Activated T-cell treated with anti-CD3 and anti-CD28 coated beads for 24 hours (primary cell): ENCODE measurements at regions not wholly inside any gene's neighbourhood (a gene's known extent, or its start where the extent isn't known, plus 50 kb on each side); places are given as distances from the start of the nearest gene placed in this dataset.

Experiments
- DNase-seq: peaks from one replicate; pipeline ENCODE4 v3.0.0-alpha.2; 2020; ENCODE audit warnings: low read depth

DNA sequence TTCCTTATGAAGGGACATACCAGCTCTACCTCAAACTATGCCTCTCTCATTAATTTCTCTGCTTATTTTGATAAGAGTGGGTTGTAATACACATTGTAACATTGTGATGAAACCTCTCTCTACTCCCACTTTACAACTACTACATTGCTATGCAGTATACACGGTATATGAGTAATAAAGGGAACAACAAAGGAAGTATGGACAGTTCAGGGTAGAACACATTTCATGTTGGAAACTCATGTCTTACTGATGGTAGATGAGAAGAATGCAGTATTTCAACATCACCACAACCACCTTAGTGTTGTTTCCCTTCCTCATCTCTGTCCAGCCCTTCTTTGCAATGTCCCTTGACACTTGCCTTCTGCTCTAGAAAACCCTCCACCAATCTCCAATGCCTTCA lies 515.9 kb upstream of the CELF4 start:
- DNase-seq, result no peak

DNA sequence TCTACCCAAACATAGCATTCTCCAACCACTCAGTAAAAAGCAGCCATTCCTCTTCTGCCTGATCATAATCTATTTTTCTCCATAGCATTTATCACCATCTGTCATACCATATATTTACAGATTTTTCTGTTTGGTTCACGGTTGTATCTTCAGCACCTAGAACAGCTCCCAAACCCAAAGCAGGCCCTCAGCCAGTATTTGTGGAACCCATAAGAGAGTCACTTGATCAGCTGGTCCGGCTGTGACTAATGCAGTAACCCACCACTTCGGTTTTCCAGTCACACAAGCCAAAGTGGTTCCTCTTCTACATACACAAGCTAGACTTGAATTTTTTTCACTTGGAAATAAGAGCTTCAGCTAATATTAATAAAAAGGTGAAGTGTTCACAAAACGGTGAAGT lies 511.6 kb upstream of the CELF4 start:
- DNase-seq, result no peak

DNA sequence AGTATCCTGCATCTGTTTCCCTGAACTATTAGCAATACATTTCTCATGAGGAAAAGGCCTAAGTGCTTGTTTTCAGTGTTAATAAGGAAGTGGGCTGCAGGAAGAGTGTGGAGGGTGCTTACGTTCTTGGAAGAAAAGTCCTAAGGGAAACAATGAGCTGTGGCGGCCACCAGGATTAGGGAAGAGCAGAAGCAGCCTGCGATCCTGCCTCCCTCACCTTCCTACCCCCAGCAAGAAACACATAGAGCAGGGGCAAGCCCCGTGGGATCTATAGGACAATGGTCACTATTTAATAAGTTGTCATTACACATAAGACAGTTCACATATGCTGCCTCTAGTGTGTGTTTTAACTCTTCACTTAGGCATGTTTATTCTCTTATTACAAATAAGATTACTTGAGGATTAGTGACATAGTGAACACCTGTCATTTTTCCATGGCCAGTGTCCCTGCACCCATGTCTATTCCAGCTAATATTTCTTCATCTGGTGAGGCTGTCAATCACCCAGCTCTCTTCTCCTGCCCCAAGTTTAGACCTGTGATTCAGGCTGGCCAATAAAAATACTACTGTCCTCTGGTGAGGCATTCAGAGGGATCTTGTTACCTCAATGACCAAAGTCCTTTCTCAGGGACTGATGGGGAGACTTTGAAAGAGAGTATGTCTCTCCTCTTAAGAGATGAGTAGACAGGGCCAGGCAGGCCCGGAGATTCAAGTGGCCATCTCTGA lies 510.9 kb upstream of the CELF4 start:
- DNase-seq, result no peak

DNA sequence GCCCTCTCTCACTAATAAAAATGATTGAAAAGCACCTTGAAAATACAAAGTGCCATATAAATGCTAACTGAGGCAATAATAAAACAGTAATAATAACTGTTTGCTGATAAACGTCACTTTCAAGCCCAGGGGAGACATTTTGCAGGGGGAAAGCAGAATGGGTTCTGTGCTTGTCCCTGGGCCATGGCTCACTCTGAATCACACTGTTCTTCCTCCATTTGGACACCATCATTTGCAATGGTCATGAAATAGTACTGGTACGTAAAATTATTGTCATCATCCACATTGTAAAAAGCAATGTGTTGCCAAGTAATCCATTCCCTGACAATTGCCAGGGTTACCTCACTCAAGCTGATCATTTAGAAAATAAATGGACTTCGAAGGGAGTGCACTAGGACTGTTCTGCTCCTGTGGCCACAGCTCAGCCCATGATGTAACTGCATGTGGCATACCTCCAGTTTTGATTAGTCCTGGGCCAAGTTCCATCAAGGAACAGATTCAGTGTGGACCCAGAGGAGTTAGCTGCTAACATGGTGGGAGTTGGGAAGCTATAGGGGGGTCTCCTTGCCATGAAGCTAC lies 508.8 kb upstream of the CELF4 start:
- DNase-seq, result no peak

DNA sequence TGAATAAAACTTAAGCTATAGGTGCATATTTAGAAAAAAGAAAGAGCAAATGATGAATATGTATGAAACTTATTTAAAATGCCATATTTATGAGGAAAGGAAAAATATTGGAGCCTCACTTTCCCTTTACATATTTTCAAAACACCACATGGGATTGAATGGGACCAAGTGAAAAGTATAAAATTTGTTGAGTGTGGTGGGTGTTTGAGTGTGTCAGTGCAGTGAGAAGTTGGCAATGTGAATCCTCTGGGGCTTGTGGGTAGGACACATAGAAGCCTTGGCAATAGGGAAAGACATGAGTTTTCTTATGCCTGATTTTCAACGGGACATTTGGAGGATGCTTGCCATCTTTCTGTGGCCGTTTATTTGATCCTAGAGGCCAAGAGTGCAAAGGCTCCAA lies 502.2 kb upstream of the CELF4 start:
- DNase-seq, result no peak

DNA sequence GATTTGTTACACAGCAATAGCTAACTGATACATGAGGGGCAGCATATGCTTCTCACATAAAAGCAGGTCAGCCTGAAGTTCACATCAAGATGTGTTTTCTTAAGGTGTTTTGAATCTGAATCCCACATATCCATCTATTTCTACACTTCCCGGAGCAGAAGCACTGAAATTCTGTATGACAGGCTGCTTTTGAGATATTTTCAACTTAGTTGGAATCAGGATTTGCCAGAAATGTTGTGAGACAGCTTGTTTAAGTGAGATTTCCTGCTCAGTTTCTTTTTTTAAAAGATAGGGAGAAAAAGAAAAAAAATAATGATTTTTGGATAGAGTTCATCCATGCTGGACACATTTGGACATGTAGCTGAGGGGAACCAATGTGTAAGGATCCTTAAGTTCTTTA lies 501.5 kb upstream of the CELF4 start:
- no peak for DNase-seq

DNA sequence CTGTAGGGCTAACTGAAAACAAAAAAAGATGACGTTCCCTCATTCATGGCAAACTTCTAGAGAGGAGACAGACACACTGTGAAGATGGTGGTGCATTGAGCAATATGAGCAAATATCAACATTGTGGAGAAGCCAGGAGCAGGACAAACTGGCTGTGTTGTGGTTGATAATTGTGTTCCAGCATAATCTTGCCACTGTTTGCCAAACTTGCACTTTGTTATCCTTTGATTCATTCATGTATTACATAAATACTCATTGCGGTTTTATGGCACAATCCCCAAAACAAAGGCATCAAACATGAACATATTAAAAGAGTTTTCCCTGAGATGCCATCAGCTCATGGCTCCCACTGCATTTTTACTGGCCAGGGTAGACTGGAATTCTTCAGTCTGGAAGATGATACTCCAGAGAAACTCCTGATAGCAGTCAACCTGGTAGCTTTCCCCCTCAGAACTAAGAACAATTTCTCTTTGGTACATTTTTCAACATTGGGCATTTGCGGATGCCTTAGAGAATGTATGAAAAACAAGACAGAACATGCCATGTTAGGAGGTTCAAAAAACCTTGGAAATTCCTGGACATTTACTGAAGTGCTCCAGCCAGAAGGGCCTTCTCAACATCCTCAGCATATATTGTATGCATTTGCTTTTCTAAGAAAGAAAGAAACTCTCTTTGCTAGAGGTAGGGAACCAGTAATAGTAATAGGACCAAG lies 487.4 kb upstream of the CELF4 start:
- DNase-seq, result no peak

DNA sequence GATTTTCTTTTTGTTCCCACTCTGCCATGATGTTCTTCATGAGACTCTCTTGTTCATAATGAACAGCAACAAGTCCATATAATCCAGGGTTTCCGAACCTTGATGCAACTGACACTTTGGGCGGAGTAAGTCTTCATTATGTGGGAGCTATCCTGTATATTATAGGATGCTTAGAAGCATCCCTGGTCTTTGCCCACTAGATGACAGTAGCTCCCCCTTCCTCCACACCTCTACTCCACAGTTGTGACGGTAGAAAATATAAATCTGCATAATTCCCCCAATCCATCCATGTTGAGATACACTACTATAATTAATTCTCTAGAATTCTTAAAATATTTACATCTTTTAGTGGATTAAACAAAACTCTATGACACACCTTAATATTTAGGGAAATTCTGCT lies 482.2 kb upstream of the CELF4 start:
- DNase-seq, result no peak

DNA sequence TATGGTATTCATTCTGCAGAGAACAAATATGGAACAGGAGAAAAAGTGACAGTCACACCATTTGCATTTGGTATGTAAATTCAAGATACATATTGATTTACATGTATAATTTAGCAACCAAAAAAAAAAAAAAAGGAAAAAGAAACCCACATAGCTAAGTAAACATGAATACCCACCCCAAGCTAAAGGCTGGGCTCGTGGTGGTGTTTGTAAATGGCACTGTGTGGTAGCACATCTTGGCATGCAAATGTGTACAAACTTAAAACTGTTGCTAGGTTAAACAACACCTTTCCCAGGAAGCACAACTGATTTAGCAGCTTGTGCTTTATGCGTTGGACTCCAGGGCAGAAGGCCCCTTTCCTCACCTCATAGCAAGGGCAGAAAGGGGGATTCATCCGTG lies 481.1 kb upstream of the CELF4 start:
- no peak for DNase-seq

DNA sequence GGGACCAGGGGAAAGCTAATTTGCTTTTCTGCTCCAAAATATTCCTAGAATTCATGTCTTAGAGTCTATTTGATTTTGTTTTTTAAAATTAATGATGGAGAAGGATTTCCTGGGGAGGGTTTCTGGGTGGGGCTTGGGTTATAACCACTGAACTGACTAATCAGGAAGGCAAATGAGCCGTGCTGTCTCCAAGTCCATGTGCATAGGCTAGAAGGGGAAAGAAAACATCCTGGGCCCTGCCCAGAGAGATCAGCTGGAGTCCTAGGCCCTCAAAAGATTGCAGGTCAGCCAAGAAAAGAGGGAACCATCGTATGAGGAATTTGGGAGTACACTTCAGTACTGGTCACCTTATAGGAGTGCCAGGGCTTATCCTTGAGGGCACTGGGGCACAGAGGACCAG lies 480.2 kb upstream of the CELF4 start:
- DNase-seq, result no peak

DNA sequence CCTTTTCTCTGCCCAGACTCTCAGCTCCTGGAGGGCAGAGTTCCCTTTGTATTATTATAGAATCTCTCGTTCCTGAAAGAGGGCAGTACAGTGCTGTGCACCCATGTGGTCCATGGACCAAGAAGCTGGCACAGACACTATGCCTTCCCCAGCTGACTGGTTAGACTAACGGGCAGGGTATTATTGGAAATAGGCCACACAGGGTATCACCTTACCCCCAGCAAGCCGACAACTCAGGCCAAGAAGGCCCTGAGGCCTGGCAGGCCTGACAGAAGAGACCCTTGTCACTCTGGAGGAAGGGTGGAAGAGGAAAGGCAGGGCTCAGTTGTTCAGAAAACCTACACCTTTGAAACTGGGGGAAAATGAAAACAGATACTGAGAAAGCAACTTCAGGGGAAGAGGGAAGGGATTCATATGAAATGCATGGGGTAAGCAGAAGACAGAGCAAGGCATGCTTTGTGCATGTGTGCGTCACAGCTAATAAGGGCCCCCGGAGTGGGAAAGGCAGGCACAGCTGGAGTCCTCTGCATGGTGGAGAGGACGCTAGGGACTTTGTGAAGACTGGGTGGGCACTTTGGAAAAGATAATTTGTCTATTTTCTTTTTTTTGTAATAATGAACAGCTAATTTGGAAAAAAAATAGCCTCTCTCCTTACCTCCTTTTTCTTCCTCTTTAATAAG lies 476.8 kb upstream of the CELF4 start:
- no peak for DNase-seq

DNA sequence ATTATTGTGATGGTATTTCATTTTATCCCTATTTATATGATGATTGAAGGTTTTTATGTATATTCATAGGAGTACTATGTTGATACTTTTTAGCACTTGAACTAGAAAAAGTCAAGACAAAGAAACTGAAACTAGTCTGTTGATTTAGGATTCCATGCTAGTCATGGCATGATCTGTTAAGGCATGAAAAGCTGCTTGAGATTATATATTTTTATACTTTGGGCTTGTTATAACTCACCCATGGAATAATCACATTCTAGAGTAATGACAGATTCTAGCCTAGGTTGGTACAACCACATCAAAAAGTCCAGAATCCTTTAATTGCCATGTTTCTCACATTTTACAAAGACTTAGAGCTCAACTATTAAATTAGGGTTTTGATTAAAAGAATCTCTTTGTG lies 472.6 kb upstream of the CELF4 start:
- no peak for DNase-seq

DNA sequence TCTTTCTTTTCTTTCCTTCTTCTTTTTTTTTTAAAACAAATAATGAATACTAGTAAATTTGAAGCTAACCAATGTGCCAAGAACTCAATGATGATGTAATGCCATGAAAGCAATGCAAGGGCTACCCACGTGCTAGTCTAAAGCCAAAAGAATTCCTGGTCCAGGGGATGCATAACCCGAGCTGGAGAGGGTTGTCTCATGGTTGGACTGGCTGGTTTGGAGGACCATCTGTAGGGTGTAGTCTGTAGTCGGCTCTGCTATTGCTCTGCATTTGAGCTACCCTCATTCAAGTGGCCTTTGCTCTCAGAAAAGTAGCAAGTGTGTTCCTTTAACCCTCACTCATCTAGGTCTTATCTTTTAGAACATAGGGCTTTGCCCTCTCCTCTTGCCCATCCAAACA lies 469.6 kb upstream of the CELF4 start:
- no peak for DNase-seq

DNA sequence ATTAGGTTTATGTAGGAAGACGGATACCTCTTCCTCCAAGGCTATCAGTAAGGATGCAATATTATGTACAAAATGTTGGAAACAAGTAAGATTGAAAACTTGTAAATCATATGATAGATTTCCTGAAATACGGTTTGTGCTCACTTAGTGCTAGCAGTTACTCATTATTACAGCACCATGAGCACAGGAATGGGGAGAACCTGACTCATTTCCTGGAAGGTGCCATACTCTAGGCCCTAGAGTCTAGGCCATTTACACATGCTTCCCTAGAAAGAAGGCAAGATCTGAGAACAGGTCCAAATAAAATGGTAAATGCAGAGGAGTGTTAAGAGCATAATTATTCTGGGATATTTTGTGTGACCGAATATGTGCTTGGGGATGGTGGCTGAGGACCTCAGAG lies 467.7 kb upstream of the CELF4 start:
- DNase-seq, result no peak

DNA sequence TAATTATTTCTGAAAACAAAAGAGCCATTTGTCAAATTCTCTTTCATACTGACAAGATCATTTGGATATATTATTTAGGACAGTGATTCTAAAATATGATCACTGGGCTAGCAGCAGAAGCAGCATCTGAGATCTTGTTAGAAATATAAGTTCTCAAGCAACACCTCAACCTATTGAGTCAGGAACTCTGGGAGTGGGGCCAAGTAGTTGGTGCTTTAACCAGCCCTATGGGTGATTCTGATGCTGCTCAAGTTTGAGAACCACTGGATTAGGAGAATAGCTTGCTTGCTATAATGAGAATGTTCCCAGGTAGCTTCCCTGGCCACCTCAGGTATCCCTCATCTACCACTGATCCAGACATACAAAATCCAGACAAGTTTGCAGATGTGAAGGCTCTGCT lies 466.9 kb upstream of the CELF4 start:
- no peak for DNase-seq

DNA sequence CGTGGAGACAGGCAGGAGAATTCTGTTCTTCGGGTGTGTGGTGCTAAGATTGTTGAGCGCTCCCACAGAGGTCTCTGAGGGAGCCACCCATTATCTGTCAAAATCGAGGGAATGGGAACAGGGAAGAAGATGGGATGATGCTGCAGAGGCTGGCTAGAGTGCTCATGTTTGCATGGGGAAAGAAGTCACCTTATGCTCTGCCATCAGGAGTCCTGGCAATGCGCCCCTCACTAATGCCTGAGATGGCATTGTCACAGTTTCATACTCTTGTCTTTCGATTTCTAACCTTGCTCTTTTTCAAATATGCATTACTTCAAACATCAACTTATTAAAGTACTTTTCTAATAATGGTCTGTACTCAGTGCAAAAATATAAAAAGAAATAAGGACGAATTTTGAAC lies 463.3 kb upstream of the CELF4 start:
- DNase-seq, result no peak

DNA sequence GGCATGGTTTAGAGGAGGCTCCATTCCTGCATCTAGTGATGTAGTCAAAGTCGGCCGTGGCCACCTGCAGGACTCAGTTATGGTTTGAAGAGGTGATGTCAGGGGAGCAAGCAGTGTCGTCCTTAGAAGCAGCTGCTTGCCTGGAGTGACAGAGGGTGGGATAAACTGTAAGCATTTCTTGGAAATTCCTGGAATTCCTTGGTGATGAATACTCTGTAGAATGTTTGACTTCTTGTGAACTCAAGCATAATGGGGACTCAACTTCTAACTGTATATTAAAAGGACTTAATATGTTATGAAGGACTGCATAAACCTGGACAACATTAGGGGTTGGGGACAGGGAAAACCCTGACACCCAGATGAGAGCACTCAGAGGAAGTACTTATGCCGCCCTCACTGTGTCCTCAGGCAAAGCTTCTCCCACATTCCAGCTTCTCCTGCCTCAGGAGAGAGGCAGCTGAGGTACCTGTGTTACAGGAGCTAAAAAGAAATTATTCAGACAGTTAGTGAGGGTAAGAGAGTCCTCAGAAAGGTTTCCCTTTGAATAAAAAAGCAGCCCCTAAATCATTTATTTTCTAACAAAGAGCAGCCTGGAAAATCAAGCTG lies 459.9 kb upstream of the CELF4 start:
- no peak for DNase-seq

DNA sequence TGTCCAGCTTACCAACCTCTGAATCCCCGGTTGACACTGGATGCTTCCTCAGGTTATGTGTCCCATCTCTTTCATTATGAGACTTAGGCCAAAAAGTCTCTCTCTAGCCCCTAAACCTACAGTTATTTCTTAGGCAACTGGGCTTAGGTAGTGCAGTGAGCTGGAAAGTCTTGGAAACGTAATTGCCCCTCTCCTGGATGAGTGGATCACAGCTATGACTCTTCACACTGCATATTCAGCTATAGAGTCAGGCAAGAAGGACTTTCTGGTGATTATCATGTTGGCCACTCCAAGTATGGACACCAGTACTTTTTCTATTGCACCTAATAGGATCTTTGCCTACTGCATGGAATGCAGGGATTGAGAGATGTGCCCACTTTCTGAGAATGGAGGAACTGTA lies 458.3 kb upstream of the CELF4 start:
- no peak for DNase-seq

DNA sequence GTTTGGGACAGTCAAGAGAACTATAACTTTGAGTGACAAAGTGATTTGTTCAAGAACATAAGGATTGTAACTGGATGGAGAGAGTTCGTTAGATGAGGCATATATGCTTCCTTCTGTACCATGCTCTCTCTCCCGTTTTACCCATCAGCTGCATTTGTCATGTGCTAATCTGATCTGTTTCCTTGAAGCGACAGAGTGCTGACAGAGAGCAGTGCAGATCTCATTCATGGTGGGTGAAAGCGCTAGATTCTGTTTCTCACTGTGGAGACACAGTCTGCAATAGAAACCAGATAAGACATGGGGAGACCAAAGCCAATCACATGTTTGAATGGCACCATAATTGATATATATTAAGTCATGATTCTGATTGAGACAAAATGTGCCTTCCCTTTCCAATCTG lies 456.6 kb upstream of the CELF4 start:
- no peak for DNase-seq

DNA sequence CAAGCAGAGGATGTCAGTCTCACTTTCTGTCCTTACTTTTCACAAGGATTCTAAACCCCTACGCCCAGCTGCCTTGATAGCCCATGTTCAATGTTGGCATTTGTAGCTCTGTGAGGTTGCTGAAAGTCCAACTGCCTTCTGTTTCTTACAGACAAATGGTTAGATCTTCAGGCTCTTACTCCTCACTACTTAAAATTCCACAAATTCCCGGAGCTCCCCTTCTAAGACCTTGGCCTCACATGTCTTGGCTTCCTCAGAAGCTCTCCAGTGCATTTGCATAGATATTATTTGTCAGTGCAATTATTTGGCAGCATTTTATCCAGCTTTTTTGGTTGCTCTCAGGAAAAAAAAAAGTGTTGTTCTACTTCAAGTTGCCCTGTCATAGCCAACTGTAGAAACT lies 453.7 kb upstream of the CELF4 start:
- no peak for DNase-seq

DNA sequence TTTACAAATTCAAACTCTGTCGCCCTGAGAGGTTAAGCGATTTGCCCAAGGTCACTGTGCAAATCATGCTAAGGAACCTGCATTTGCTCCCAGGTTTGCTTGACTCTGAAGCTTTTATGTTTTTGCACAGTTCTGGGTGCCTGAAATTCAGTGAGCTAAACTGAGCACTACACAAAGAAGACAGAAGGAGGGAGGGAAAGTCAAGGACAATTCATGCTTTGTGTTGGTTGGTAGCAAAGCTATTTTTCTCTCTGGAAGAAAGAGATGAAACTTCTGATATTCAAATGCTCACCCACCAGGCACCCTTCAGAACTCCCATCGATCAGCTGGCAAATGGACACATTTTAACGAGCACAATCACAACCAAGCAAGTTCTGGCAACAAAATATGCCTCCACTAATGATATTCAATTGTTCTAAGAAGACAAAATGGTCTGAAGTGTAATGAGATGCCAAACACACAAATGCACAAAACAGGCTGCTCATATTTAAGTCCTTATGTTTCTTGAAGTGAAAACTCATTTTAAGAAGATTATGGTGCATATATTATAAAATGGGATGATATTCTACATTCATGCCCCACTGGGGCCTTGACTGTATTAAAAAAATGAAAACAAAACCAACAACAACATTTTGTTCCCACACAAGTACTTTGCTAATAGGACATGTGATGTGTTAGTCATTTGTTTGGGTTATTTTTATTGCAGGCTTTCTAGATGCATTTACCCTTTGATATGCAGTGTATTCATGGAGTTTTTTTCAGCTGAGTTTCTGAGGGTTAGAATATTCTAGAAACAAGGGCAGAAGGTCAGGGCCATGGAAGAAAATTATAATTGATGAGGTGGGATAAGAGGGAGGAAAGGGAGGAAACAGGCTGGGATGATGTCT lies 445.6 kb upstream of the CELF4 start:
- DNase-seq, result no peak

DNA sequence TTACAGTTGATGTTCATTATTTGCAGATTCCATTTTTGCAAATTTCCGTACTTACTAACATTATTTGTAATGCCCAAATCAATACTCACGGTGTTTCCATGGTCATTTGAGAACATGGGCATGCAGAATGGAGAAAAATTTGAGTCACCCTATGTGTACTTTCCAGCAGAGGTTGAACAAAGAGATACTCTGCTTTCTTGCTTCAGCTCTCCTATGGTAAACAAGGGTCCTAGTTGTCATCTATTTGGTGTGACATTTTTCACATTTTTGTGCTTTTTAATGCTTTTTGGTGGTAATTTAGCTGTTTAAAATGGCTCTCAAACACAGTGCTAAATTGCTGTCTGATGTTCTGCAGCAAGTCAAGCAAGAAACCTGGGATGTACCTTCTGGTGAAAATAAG lies 444.4 kb upstream of the CELF4 start:
- no peak for DNase-seq
